ENCODE measurements at regions not wholly inside any gene's neighbourhood (a gene's known extent, or its start where the extent isn't known, plus 50 kb on each side); places are given as distances from the start of the nearest gene placed in this dataset.

DNA sequence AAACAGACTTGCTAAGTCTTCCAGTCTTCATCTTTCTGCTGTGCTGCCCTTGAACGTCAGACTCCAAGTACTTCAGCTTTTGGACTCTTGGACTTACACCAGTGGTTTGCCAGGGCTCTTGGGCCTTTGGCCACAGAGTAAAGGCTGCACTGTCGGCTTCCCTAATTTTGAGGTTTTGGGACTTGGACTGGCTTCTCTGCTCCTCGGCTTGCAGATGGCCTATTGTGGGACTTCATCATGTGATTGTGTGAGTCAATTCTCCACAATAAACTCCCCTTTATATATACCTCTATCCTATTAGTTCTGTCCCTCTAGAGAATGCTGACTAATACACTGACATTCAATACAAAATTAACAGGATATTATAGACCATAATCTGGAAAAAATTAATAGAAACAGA is 628.1 kb downstream of the PLPP3 start:
- DNase-seq = no peak
- H3K4me1 Mint-ChIP-seq (ENCODE audit: low read depth) = no peaks in the 10 kb centered on the region
- no peak overlapping the region for H3K27ac Mint-ChIP-seq
- no peak overlapping the region for H3K4me3 Mint-ChIP-seq
- H3K27me3 Mint-ChIP-seq (ENCODE audit: low read depth) = no peaks in the 10 kb centered on the region
- ChIA-PET POLR2A (no interaction called here), CTCF (no interaction called here)
- H3K36me3 Mint-ChIP-seq (ENCODE audit: low read depth) = no peaks in the 10 kb centered on the region
- ATAC-seq = no peak
- no peaks in the 10 kb centered on the region for H3K9me3 Mint-ChIP-seq (ENCODE audit: insufficient read depth)

DNA sequence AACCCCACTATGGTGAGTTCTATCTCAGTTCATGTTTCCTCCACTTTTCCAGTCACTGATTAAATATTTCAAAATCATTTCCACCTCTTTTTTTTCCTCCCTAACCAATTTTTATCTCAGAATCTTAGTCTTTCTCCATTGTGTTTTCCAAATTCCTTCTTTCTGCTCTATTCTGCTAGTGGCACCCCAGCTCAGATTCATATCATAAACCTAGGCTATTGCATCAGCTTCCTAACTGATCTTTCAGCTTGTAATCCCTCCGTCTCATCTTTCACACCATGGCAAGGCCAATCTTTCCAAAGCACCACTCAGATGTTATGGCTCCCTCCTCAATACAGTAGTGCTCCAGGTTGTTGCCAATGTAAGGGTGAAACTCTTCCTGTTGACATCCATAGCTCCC is 631.9 kb downstream of the PLPP3 start:
- no peaks in the 10 kb centered on the region for H3K9me3 Mint-ChIP-seq (ENCODE audit: insufficient read depth)
- DNase-seq (no peak), ATAC-seq (no peak)
- H3K4me1 Mint-ChIP-seq (ENCODE audit: low read depth) = no peaks in the 10 kb centered on the region
- H3K27me3 Mint-ChIP-seq (ENCODE audit: low read depth) = no peaks in the 10 kb centered on the region
- ChIA-PET CTCF (no interaction called here), POLR2A (no interaction called here)
- H3K36me3 Mint-ChIP-seq (ENCODE audit: low read depth) = no peaks in the 10 kb centered on the region
- no peak overlapping the region for H3K27ac Mint-ChIP-seq
- H3K4me3 Mint-ChIP-seq = no peak overlapping the region

DNA sequence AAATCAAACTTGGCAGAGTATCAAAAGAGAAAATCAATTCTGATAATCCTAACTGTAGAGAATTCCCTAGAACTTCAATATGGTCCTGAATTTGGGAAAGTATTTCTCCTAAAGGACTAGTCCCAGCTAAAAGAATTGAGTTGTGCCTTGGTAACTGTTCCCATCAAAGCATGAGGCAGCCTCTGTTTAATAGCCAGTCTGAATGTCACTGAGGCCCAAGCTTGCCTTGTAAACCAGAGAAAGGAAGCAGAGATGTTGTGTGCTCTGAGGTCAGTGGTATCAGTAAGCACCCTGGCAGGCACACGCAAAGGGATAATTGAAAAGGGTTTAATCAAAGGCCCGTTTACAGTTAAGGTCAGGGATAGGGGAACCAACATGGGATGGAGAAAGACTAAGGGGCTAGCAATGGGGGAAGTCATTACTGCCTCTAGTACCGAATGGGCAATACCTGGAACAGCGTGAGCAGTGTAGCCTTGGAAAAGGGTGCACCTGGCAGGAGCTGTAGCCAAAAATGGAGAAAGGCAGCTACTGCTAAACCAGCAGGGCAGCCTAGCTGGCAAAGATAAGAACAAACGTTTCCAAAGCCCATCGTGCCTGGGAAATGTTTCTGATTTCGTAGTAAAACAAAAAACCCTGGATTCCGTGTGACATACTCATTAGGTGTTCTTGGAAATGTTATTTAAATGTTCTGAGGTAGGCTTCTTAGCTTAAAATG is 635.5 kb downstream of the PLPP3 start:
- POLR2A ChIA-PET = no interaction called here
- H3K27me3 Mint-ChIP-seq (ENCODE audit: low read depth) = no peaks in the 10 kb centered on the region
- H3K9me3 Mint-ChIP-seq (ENCODE audit: insufficient read depth) = no peaks in the 10 kb centered on the region
- H3K4me1 Mint-ChIP-seq (ENCODE audit: low read depth) = no peaks in the 10 kb centered on the region
- no peaks in the 10 kb centered on the region for H3K36me3 Mint-ChIP-seq (ENCODE audit: low read depth)
- DNase-seq (no peak), ATAC-seq (no peak)
- H3K4me3 Mint-ChIP-seq = no peak overlapping the region
- no peak overlapping the region for H3K27ac Mint-ChIP-seq
- CTCF ChIA-PET = no interaction called here

DNA sequence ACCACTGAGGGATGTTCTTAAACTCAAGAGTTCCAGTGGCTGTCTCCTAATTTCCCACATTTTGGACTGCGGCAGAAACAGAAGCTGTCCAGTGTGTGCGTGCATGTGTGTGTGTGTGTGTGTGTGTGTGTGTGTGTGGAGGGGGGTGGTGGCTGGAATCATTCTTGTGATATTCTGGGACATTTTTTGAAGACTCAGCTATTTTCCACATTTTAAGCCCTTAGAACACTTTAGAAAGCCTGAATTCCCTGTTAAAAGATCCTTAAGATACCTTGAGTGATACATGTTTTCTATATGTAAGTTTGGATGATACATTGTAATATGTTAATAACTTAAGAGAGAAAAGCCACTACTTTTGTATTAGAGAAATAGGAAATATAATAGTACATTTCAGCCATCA is 636.4 kb downstream of the PLPP3 start:
- no peak for ATAC-seq
- ChIA-PET POLR2A (no interaction called here), CTCF (no interaction called here)
- no peak overlapping the region for H3K27ac Mint-ChIP-seq
- no peak overlapping the region for H3K4me3 Mint-ChIP-seq
- H3K27me3 Mint-ChIP-seq (ENCODE audit: low read depth) = no peaks in the 10 kb centered on the region
- no peaks in the 10 kb centered on the region for H3K4me1 Mint-ChIP-seq (ENCODE audit: low read depth)
- no peaks in the 10 kb centered on the region for H3K36me3 Mint-ChIP-seq (ENCODE audit: low read depth)
- DNase-seq = no peak
- H3K9me3 Mint-ChIP-seq (ENCODE audit: insufficient read depth) = no peaks in the 10 kb centered on the region

DNA sequence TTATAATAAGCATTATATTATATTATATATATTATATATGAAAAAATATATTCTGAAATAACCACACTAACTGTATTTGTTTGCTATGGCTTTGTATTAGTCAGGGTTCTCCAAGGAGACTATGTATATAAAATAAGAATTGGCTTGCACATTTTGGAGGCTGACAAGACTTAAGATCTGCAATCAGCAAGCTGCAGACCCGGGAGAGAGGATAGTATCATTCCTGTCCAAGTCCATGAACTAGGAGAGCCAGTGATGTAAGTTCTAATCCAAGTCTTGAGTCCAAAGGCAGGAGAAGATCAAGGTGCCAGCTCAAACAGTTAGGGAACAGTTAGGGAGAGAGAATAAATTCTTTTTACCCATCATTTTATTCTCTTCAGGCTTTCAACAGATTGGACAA is 639.5 kb downstream of the PLPP3 start:
- H3K4me1 Mint-ChIP-seq (ENCODE audit: low read depth) = no peaks in the 10 kb centered on the region
- DNase-seq = no peak
- H3K36me3 Mint-ChIP-seq (ENCODE audit: low read depth) = no peaks in the 10 kb centered on the region
- ATAC-seq = no peak
- no peak overlapping the region for H3K4me3 Mint-ChIP-seq
- ChIA-PET CTCF (no interaction called here), POLR2A (no interaction called here)
- H3K27me3 Mint-ChIP-seq (ENCODE audit: low read depth) = no peaks in the 10 kb centered on the region
- no peak overlapping the region for H3K27ac Mint-ChIP-seq
- no peaks in the 10 kb centered on the region for H3K9me3 Mint-ChIP-seq (ENCODE audit: insufficient read depth)

DNA sequence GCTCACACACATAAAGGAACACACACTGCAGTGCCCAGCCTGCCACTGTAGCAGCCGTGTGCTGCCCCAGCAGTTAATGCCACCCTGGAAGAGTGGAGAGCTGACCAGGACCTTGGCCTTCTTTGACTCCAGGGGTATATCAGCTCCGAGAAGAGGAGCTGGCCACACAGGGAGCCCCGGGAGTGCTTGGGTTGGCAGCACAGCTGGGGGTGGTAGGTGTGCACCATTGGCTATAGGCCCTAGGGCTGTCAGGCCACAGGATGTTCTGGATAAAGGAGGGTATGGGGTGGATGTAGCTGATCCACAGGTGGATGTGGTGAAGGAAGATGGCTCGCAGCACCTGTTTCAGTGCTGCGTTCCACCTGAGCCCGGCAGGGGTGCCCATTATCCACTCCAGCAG is 640.5 kb downstream of the PLPP3 start:
- POLR2A ChIA-PET = no interaction called here
- no peak overlapping the region for H3K4me3 Mint-ChIP-seq

DNA sequence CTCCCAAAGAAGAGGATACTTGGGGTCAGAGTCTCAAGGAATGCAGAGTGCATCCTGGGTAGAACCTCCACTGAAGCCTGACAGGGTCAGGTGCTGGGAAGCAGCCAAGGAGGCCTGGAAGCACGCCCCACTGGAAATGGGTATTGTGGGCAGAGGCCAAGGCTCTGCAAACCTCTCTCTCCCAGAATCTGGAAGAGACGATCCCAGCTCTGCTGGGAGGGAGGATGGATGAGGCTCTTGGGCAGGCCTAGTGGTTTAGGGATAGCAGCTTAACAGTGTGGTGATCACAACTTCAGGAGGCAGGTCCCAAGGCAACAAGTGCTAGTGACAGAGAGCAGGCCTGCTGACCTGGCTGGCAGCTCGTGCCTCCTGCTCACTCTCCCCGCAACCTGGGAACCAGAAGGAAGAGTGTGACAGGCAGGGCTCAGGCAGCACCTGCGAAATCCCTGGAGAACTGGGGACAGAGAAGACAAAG is 641.0 kb downstream of the PLPP3 start:
- POLR2A ChIA-PET = no interaction called here
- H3K4me3 Mint-ChIP-seq = no peak overlapping the region
- no peaks in the 10 kb centered on the region for H3K9me3 Mint-ChIP-seq (ENCODE audit: insufficient read depth)
- no peak overlapping the region for H3K27ac Mint-ChIP-seq
- ATAC-seq (no peak), DNase-seq (no peak)
- H3K27me3 Mint-ChIP-seq (ENCODE audit: low read depth) = no peaks in the 10 kb centered on the region
- CTCF ChIA-PET = no interaction called here
- H3K36me3 Mint-ChIP-seq (ENCODE audit: low read depth) = no peaks in the 10 kb centered on the region
- H3K4me1 Mint-ChIP-seq (ENCODE audit: low read depth) = no peaks in the 10 kb centered on the region

More for the DNA sequence above, 640.5 kb downstream of the PLPP3 start:
- CTCF ChIA-PET = no interaction called here
- H3K4me1 Mint-ChIP-seq (ENCODE audit: low read depth) = no peaks in the 10 kb centered on the region
- H3K27me3 Mint-ChIP-seq (ENCODE audit: low read depth) = no peaks in the 10 kb centered on the region
- H3K9me3 Mint-ChIP-seq (ENCODE audit: insufficient read depth) = no peaks in the 10 kb centered on the region
- ATAC-seq (no peak), DNase-seq (no peak)
- H3K36me3 Mint-ChIP-seq (ENCODE audit: low read depth) = no peaks in the 10 kb centered on the region
- no peak overlapping the region for H3K27ac Mint-ChIP-seq

DNA sequence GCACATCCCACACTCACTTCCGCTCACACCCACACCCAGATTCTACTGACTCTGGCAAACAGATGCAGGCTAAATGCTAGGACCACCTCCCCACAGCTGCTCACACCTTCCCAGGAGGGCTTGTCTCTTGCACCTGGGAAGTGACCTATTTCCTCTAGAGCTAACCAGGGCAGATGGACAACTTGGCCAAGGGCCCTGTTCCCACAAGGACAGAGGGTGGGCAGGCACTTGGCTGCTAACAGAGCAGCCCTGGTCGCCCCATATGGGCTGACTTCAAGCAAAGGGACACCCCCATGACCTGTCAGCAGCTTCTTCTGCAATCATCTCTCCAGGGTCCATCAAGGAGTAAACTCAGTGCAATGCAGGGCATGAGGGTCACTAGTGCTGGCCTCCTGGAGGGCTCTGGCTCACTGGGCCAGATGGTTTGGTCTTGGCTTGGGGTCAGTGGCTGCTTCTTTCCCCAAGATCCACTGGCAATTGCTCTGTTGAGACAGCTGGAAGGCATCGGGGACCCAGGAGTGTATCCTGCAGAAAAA is 641.5 kb downstream of the PLPP3 start:
- ChIA-PET CTCF (no interaction called here), POLR2A (no interaction called here)
- Mint-ChIP-seq H3K4me1 (ENCODE audit: low read depth) (no peaks in the 10 kb centered on the region), H3K27ac (no peak overlapping the region), H3K9me3 (ENCODE audit: insufficient read depth) (no peaks in the 10 kb centered on the region), H3K36me3 (ENCODE audit: low read depth) (no peaks in the 10 kb centered on the region), H3K27me3 (ENCODE audit: low read depth) (no peaks in the 10 kb centered on the region), H3K4me3 (no peak overlapping the region)
- no peak for DNase-seq
- no peak for ATAC-seq

DNA sequence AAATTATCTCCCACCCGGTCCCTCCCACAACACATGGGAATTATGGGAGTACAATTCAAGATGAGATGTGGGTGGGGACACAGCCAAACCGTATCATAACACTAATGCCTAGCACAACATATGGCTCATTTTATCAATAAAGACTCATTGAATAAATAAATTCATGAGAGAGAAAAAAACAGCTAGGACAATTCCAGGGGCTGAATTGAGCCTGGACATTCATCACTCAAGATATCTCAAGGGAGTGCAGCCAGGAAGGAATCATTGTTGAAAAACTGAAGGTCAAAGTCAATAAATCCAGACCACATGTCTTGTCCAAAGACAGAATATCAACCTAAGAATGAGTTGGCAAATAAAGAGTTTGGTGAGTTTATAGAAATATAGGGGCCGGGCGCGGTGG is 644.1 kb downstream of the PLPP3 start:
- H3K27ac Mint-ChIP-seq = no peak overlapping the region
- DNase-seq (no peak), ATAC-seq (no peak)
- no peaks in the 10 kb centered on the region for H3K27me3 Mint-ChIP-seq (ENCODE audit: low read depth)
- POLR2A ChIA-PET = no interaction called here
- no peak overlapping the region for H3K4me3 Mint-ChIP-seq
- H3K9me3 Mint-ChIP-seq (ENCODE audit: insufficient read depth) = no peaks in the 10 kb centered on the region
- CTCF ChIA-PET = no interaction called here
- no peaks in the 10 kb centered on the region for H3K36me3 Mint-ChIP-seq (ENCODE audit: low read depth)
- H3K4me1 Mint-ChIP-seq (ENCODE audit: low read depth) = no peaks in the 10 kb centered on the region

DNA sequence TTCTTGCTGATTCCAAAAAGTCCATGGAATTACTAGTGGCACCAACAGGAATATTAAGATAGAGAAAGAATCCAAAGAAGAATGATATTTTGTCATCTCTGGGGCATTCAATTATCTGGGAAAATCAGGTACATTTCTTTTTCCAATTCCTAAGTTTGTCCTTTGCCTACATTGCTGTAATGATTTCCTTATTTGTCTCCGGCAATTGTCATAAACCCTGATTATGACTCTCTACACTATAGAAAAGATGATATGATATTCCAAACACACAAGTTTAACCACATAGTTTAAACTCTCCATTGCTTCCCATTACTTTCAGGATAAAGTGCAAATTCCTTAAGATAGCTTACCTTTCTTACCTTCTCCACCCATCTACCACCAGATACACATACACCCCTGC is 647.0 kb downstream of the PLPP3 start:
- Mint-ChIP-seq H3K4me3 (no peak overlapping the region), H3K9me3 (ENCODE audit: insufficient read depth) (no peaks in the 10 kb centered on the region), H3K36me3 (ENCODE audit: low read depth) (no peaks in the 10 kb centered on the region), H3K4me1 (ENCODE audit: low read depth) (no peaks in the 10 kb centered on the region), H3K27me3 (ENCODE audit: low read depth) (no peaks in the 10 kb centered on the region), H3K27ac (no peak overlapping the region)
- ChIA-PET POLR2A (no interaction called here), CTCF (no interaction called here)
- DNase-seq = no peak
- no peak for ATAC-seq

DNA sequence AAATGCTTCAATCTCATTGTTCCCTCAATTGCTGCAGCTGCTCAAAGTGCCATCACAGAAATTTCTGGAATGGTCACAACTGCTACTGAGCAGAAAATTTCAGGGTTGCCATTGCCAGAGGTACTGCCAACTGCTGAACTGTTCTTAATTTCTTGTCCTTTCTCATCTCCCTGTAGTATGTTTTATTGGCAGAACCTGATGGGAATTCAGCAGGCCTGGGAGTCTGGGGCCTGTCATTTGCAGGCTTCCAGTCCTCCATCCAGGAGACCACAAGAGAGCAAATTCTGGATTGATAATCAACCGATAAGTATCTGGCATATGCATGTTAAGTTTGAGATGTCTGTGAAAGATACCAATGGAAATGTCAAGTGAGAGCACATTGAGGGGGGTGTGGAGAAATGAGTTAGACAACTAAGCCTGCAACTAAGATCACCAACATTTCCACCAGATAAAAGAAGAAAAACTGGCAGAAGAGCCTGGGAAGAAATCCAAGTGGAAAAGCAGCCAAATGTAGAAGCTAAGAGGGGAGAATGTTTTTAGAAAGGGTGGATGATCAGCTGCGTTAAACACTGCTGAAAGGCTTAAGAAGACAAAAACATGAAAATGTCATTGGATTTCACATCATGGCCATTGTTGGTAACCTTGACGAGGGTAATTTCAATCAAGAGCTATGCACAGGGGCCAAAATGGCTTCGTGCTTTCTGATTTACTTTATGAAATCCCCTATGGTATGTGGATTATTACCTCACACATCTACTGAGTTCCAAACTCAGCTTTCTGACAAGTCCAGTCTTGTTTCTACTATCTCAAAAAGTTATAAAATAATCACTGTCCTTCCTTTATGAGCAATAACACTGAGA is 648.1 kb downstream of the PLPP3 start:
- no peak overlapping the region for H3K4me3 Mint-ChIP-seq
- no peaks in the 10 kb centered on the region for H3K9me3 Mint-ChIP-seq (ENCODE audit: insufficient read depth)
- H3K4me1 Mint-ChIP-seq (ENCODE audit: low read depth) = no peaks in the 10 kb centered on the region
- POLR2A ChIA-PET = no interaction called here
- ATAC-seq = no peak
- DNase-seq = no peak
- CTCF ChIA-PET = no interaction called here
- H3K36me3 Mint-ChIP-seq (ENCODE audit: low read depth) = no peaks in the 10 kb centered on the region
- H3K27ac Mint-ChIP-seq = no peak overlapping the region
- H3K27me3 Mint-ChIP-seq (ENCODE audit: low read depth) = no peaks in the 10 kb centered on the region

DNA sequence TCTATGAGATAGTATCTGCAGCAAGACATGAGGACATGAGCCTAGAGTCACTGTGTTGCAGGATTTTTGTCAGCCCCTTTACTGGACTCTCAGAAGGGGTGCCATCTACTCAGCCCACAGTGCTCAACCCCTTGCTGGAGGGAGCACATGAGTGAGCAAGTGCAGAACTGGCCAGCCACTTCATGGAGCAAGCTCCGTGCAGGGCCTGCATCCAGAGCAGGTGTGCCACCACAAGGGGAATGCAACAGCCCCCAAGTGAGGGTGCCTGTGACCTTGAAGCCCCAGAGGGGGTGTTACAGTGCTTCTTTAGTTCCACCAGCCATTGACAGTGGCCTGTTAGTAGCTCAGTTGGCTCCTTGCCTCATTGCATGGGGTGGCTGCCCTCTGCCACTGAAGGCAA is 649.7 kb downstream of the PLPP3 start:
- Mint-ChIP-seq H3K4me3 (no peak overlapping the region), H3K9me3 (ENCODE audit: insufficient read depth) (no peaks in the 10 kb centered on the region), H3K27me3 (ENCODE audit: low read depth) (no peaks in the 10 kb centered on the region), H3K36me3 (ENCODE audit: low read depth) (no peaks in the 10 kb centered on the region), H3K4me1 (ENCODE audit: low read depth) (no peaks in the 10 kb centered on the region), H3K27ac (no peak overlapping the region)
- no peak for DNase-seq
- ChIA-PET POLR2A (no interaction called here), CTCF (no interaction called here)
- ATAC-seq = no peak

Data from activated CD8-positive, alpha-beta T cell treated with anti-CD3 and anti-CD28 coated beads, Interleukin-2, amount 10 ng/mL, durations not matched to agents 7 days and 5 days (primary cell).